ENCODE measurements at regions not wholly inside any gene's neighbourhood (a gene's known extent, or its start where the extent isn't known, plus 50 kb on each side); places are given as distances from the start of the nearest gene placed in this dataset.

- TF ChIP-seq NFXL1 (IDR thresholded peaks at IDR 0.05; ENCODE audit: borderline replicate concordance) = no peak
- no peak for TF ChIP-seq ETV6 (conservative IDR thresholded peaks at IDR 0.05 in 1 of 2, IDR thresholded peaks at IDR 0.05 in 1 of 2; ENCODE audit: borderline replicate concordance in 1 of 2, low read depth in 1 of 2)
- TF ChIP-seq POLR2A (IDR thresholded peaks at IDR 0.05; ENCODE audit: low read depth, low read length) = no peak
- no peak for TF ChIP-seq RBBP5 (conservative IDR thresholded peaks at IDR 0.05)
- no peak for TF ChIP-seq BACH1 (IDR thresholded peaks at IDR 0.05; ENCODE audit: borderline replicate concordance)
These were observed 208.6 kb downstream of the CD47 start for GRCh38 chr3:107882261-107882660.

Measured in GM12878 (cell line).